Heart right ventricle (tissue), 16 donors: ENCODE measurements at regions not wholly inside any gene's neighbourhood (a gene's known extent, or its start where the extent isn't known, plus 50 kb on each side); places are given as distances from the start of the nearest gene placed in this dataset.

Source experiments
- ATAC-seq, 8 donors: fragments of 200-7000 bp; cut with Tn5 transposase; one replicate each; pipeline ENCODE4 v1.9.1; 2020; ENCODE audit warnings: mild to moderate bottlenecking in 8 of 8, moderate library complexity in 8 of 8, moderate number of reproducible peaks in 1 of 8
- DNase-seq, 2 donors: peaks; one replicate each; pipeline ENCODE4 v3.0.0-alpha.2; 2020
- H3K27ac ChIP-seq, 10 donors: fragments of 200-600 bp; sonication (generic) in 2 of 10; one replicate each; pipeline versions ENCODE4 v1.5.0 to v1.8.0; 2020 to 2022; ENCODE audit warnings: mild to moderate bottlenecking in 3 of 10
- H3K27me3 ChIP-seq, 7 donors: fragments of 200-600 bp; one replicate each; pipeline ENCODE4 v1.8.0; 2021 to 2022; ENCODE audit warnings: mild to moderate bottlenecking in 2 of 7
- H3K36me3 ChIP-seq, 9 donors: fragments of 200-600 bp; sonication (generic) in 1 of 9; one replicate each; pipeline versions ENCODE4 v1.5.0 to v1.8.0; 2020 to 2022; ENCODE audit warnings: mild to moderate bottlenecking in 2 of 9
- H3K4me1 ChIP-seq, 9 donors: fragments of 200-600 bp; sonication (generic) in 1 of 9; one replicate each; pipeline versions ENCODE4 v1.5.0 to v1.8.0; 2020 to 2022; ENCODE audit warnings: mild to moderate bottlenecking in 4 of 9
- H3K4me3 ChIP-seq, 10 donors: fragments of 200-600 bp; sonication (generic) in 2 of 10; one replicate each; pipeline versions ENCODE4 v1.5.0 to v1.8.0; 2020 to 2022; ENCODE audit warnings: mild to moderate bottlenecking in 7 of 10, moderate library complexity in 2 of 10
- H3K9me3 ChIP-seq, 11 donors: fragments of 200-600 bp in 10 of 11; sonication (generic) in 2 of 11; one replicate each; pipeline versions ENCODE4 v1.5.0 to v1.8.0; 2013 to 2022; ENCODE audit warnings: mild to moderate bottlenecking in 2 of 11, control low read depth in 1 of 11, moderate library complexity in 1 of 11
- WGBS, 2 donors: extraction: QIAGEN DNeasy Blood & Tissue Kit; methylation state at CpG; one replicate each; pipeline ENCODE4 v1.1.7; 2013; ENCODE audit warnings: inconsistent platforms in 1 of 2; 5-methylcytosine and 5-hydroxymethylcytosine counted together
- intact Hi-C, 10 donors: fragments of 100-400 bp; cut with DNase I; formaldehyde crosslinking; loops; one replicate each; pipeline versions ENCODE4 v1.11.1 to v1.14.2; 2022
- TF ChIP-seq, protein P1 (sequence below), 9 donors: fragments of 200-600 bp; sonication (generic) in 2 of 9; IDR thresholded peaks; one replicate each; pipeline versions ENCODE4 v1.5.0 to v1.8.0; 2021 to 2022; ENCODE audit warnings: antibody characterized with exemption in 9 of 9, mild to moderate bottlenecking in 5 of 9, moderate library complexity in 1 of 9
- donor health status: Arrhythmogenic right ventricular cardiomyopathy.
- donor health status: ischemic (EF 13 %, LVEDD 7.1; RV severe dilation, severe dysfunction).
- donor health status: healthy with polysubstance abuse.
- donor health status: DM: no; HTN: yes; CAD: no.
- donor health status: DM: no; HTN: no; CAD: no.
- donor health status: ischemic (EF 25% LVEDD 6.9; RV normal size, moderate dysfunction).
- donor health status: ischemic (EF 25% LVEDD 5.7; RV mildly dilated, moderate dysfunction).
- donor health status: healthy.
- donor health status: DM: yes; HTN: yes; CAD: no.
- donor health status: Ischemic cardiomyopathy.
- donor health status: ischemic (EF 35%, LVEDD 5.7; RV mildly dilated, moderate dysfunction).
- donor health status: nonischemic (EF 11% LVEDD 7.7; RV severe dilation, severe dysfunction).
- donor health status: DM: yes; HTN: yes; CAD: no.
- donor health status: PGD.
- donor health status: ischemic (EF 29% LVEDD 5.4; RV normal size, mild dysfunction).
- donor health status: nonischemic (EF 23%, LVEDD 6.1; RV moderate dilation, normal function).

DNA sequence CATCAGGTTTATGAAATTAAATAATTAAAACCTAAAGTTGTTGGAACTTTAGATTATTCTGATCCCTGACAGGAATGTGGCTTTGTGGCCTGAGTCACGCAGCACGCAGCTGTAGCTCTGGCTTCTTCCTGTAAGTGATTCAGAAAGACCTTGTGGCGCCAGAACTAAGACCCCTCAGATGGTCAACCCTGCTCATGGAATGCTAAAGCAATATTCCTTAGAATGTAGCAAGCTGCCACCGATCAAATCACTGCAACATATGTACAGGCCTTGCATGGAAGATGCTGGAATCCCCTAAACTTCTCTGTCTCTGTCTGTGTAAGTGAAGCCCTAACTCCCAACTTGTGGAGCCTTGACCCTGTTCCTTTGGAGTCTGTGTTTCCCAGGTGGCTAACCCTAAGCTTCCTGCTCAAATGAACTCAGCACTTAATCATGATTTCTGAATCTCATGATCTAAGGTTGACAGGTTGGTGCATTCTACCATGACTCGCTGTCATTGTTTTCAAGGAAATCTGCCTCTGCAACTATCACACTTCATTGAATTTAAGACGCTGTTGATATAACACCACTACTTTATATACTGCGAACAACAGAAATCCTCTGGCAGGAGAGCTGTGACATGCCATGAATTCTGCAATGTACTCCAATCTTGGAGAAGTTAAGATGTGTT is 111.2 kb upstream of the CST7 start:
- DNase-seq (no peak), ATAC-seq (no peak)
- intact Hi-C loops, result no loop called here
- TF ChIP-seq, protein P1, sequence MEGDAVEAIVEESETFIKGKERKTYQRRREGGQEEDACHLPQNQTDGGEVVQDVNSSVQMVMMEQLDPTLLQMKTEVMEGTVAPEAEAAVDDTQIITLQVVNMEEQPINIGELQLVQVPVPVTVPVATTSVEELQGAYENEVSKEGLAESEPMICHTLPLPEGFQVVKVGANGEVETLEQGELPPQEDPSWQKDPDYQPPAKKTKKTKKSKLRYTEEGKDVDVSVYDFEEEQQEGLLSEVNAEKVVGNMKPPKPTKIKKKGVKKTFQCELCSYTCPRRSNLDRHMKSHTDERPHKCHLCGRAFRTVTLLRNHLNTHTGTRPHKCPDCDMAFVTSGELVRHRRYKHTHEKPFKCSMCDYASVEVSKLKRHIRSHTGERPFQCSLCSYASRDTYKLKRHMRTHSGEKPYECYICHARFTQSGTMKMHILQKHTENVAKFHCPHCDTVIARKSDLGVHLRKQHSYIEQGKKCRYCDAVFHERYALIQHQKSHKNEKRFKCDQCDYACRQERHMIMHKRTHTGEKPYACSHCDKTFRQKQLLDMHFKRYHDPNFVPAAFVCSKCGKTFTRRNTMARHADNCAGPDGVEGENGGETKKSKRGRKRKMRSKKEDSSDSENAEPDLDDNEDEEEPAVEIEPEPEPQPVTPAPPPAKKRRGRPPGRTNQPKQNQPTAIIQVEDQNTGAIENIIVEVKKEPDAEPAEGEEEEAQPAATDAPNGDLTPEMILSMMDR (IDR thresholded peaks at IDR 0.05), result no peak
- 84 to 88% methylated on average over 7 of the region's 7 CpGs for WGBS, 2 donors
- no peaks in the 10 kb centered on the region for H3K4me1 ChIP-seq
- H3K36me3 ChIP-seq, result no peaks in the 10 kb centered on the region
- peaks cover 0 to 20% (median 4%) of the 10 kb centered on the region in 7 donors for H3K27me3 ChIP-seq
- no peak overlapping the region for H3K27ac ChIP-seq
- no peak overlapping the region for H3K4me3 ChIP-seq
- no peaks in the 10 kb centered on the region for H3K9me3 ChIP-seq

DNA sequence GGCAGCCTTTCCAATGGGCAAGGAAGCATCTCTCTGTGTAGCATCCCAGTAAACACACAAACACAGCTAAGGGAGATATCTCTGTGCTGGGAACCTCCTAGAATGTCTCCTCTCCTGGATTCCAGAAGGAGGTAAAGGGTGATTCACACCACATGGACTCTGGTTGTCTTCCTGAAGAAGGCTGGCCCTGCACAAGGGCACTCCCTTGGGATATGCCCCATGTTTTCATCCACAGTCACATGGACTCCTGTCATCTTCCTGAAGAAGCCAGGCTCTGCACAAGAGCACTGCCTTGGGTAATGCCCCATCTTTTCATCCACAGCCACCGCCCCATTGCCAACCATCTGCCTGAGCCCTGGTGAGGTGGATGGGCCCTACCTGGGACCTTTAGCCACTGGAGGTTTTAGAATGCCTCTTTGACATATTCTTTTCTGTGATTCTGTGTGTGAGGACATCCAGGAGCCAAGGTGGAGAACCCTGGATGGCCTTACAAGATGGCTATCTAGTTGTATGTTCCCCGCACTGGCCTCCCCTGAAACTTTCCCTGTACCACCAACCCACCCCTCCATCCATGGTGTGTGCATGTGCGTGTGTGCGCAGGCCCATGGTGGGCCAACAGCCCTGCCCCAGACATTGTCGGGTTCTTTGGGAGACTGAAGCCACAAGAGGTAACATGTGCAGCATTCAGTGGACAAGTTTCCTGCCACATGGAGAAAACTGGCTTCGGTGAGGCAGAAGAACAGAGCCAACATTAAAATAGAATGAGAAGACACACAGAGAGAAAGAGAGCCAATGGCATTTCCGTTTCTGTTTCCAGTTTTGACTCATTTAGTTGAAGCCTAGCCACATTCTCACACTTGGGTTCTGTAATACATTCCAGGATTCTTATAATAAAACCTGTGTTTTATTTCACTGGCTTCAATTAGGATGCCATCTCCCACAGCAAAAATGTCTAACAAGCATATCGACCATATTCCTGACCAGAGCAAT is 110.2 kb upstream of the CST7 start:
- Histone ChIP-seq H3K27me3 (peaks cover 0 to 23% (median 4%) of the 10 kb centered on the region in 7 donors), H3K4me3 (no peak overlapping the region), H3K4me1 (peaks cover 0 to 3% (median 0%) of the 10 kb centered on the region in 9 donors), H3K36me3 (no peaks in the 10 kb centered on the region), H3K9me3 (no peaks in the 10 kb centered on the region), H3K27ac (no peak overlapping the region)
- WGBS, 2 donors, result 86 to 89% methylated on average over 8 of the region's 8 CpGs
- ATAC-seq (no peak), DNase-seq (no peak)
- intact Hi-C loops, result no loop called here
- TF ChIP-seq, protein P1 (IDR thresholded peaks at IDR 0.05), result no peak

DNA sequence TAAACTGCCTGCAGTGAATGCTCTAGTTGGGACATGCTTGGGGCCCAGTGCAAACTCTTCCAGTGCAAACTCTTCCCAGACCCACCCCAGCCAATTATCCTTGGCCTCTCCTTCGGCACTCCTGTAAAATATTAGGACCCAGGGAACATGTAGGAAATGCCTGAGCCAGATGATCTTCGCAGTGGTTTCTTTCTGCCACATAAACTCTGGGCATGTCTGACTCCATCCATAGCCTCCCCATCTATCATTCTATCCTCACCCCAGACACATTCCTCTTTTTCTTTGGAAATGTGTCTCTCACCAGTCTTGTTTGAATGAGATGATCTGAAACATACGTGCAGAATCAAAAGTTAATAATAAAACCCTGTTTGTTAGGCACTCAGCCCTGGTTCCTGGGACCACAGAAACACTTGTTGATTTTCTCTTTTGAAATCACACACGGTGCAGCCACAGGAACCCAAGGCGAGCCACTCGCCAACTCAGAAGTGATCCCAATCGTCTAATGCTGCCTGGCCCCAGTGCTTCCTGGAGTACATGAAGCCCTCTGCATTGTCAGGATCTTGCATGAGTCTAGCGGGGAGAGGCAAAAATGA is 108.9 kb upstream of the CST7 start:
- H3K9me3 ChIP-seq, result peaks cover 0 to 2% (median 0%) of the 10 kb centered on the region in 11 donors
- H3K27me3 ChIP-seq, result peaks cover 0 to 20% (median 7%) of the 10 kb centered on the region in 7 donors
- DNase-seq (no peak), ATAC-seq (no peak)
- H3K36me3 ChIP-seq, result no peaks in the 10 kb centered on the region
- 70% methylated on average over 8 of the region's 8 CpGs for WGBS, 2 donors
- intact Hi-C loops, result no loop called here
- H3K4me1 ChIP-seq, result peaks cover 0 to 3% (median 0%) of the 10 kb centered on the region in 9 donors
- TF ChIP-seq, protein P1 (IDR thresholded peaks at IDR 0.05), result no peak
- no peak overlapping the region for H3K27ac ChIP-seq
- no peak overlapping the region for H3K4me3 ChIP-seq

DNA sequence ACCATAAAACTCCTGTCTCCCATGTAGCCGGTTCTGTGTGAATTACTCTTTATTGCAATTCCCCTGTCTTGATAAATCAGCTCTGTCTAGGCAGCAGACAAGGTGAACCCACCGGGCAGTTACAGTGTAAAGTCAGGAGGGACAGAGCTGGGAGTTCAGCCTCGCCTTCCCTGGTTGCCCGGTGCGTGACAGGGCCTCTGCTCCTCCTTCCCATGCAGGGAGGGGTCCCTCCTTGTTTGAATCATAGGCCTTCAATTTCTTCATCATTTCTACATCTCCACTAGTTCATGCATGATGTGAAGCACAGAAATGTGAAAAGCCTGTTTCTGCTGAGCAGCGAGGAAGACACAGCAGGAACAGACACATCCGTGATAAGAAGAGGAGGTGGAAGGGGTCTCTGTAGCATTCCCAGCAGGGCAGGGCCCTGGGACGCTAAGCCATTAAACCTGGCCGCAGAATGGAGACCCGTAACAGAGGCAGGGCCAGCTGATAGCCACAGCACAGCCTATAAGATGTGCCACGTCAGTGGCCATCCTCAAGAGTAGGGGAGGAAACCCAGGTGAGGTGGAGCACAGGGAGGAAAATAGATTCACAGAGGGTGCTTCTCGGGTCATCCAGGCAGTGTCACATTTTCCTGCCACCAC is 106.7 kb upstream of the CST7 start:
- Histone ChIP-seq H3K27ac (no peak overlapping the region), H3K27me3 (peaks cover 0 to 16% (median 7%) of the 10 kb centered on the region in 7 donors), H3K4me1 (peaks cover 0 to 3% (median 0%) of the 10 kb centered on the region in 9 donors), H3K4me3 (no peak overlapping the region), H3K9me3 (peaks cover 0 to 22% (median 0%) of the 10 kb centered on the region in 11 donors), H3K36me3 (no peaks in the 10 kb centered on the region)
- intact Hi-C loops, result no loop called here
- ATAC-seq (no peak), DNase-seq (no peak)
- TF ChIP-seq, protein P1 (IDR thresholded peaks at IDR 0.05), result no peak
- 40 to 48% methylated on average over 12 of the region's 12 CpGs for WGBS, 2 donors
